Neural crest cell (in vitro differentiated cells): ENCODE measurements at regions not wholly inside any gene's neighbourhood (a gene's known extent, or its start where the extent isn't known, plus 50 kb on each side); places are given as distances from the start of the nearest gene placed in this dataset.

ENCODE experiments used
- DNase-seq: peaks from one replicate; pipeline ENCODE4 v3.0.0; 2021; ENCODE audit warnings: low read depth, mixed read lengths, low spot score
- H3K27ac Mint-ChIP-seq: one replicate; pipeline ENCODE4 v1.8.0; 2021; ENCODE audit warnings: mild to moderate bottlenecking, mixed read lengths; ENCODE audit not compliant: unreplicated experiment
- H3K27me3 Mint-ChIP-seq: 2 replicates; pipeline ENCODE4 v1.8.0; 2021; ENCODE audit warnings: low read depth, mild to moderate bottlenecking, mixed read lengths
- H3K36me3 Mint-ChIP-seq: 2 replicates; pipeline ENCODE4 v1.8.0; 2021; ENCODE audit warnings: low read depth, mild to moderate bottlenecking, mixed read lengths
- H3K4me1 Mint-ChIP-seq: 2 replicates; pipeline ENCODE4 v1.8.0; 2021; ENCODE audit warnings: mixed read lengths
- H3K4me3 Mint-ChIP-seq: one replicate; pipeline ENCODE4 v1.8.0; 2021; ENCODE audit warnings: mild to moderate bottlenecking, mixed read lengths
- H3K9me3 Mint-ChIP-seq: 2 replicates; pipeline ENCODE4 v1.8.0; 2021; ENCODE audit warnings: mixed read lengths
- CTCF ChIP-seq: fragments of 200-600 bp; sonication (generic); conservative IDR thresholded peaks from 2 replicates; pipeline ENCODE4 v1.5.0; 2021; ENCODE audit warnings: antibody characterized with exemption, mild to moderate bottlenecking

- no peak for DNase-seq
- Mint-ChIP-seq H3K4me1 (no peaks in the 10 kb centered on the region), H3K27me3 (peaks cover 7% of the 10 kb centered on the region), H3K4me3 (no peak overlapping the region), H3K27ac (no peak overlapping the region), H3K9me3 (no peaks in the 10 kb centered on the region), H3K36me3 (peaks cover 2% of the 10 kb centered on the region)
- no peak for TF ChIP-seq CTCF
Measured at GRCh38 chr16:80233097-80233835, 307.5 kb upstream of the DYNLRB2 start.

GRCh38 chr16:80231888-80232287 is 308.9 kb upstream of the DYNLRB2 start:
- Mint-ChIP-seq H3K9me3 (peaks cover 1% of the 10 kb centered on the region), H3K27ac (no peak overlapping the region), H3K4me1 (no peaks in the 10 kb centered on the region), H3K27me3 (peaks cover 7% of the 10 kb centered on the region), H3K4me3 (no peak overlapping the region), H3K36me3 (no peaks in the 10 kb centered on the region)
- no peak for TF ChIP-seq CTCF
- DNase-seq: no peak

GRCh38 chr16:80231121-80231520 is 309.7 kb upstream of the DYNLRB2 start:
- no peak for DNase-seq
- peaks cover 7% of the 10 kb centered on the region for H3K9me3 Mint-ChIP-seq
- no peak for TF ChIP-seq CTCF
- no peak overlapping the region for H3K27ac Mint-ChIP-seq
- peaks cover 7% of the 10 kb centered on the region for H3K27me3 Mint-ChIP-seq
- no peaks in the 10 kb centered on the region for H3K36me3 Mint-ChIP-seq
- H3K4me1 Mint-ChIP-seq: no peaks in the 10 kb centered on the region
- no peak overlapping the region for H3K4me3 Mint-ChIP-seq

GRCh38 chr16:80230328-80231120 is 310.3 kb upstream of the DYNLRB2 start:
- DNase-seq: no peak
- H3K27me3 Mint-ChIP-seq: peaks cover 7% of the 10 kb centered on the region
- TF ChIP-seq CTCF: no peak
- no peaks in the 10 kb centered on the region for H3K4me1 Mint-ChIP-seq
- H3K36me3 Mint-ChIP-seq: no peaks in the 10 kb centered on the region
- peaks cover 8% of the 10 kb centered on the region for H3K9me3 Mint-ChIP-seq
- H3K4me3 Mint-ChIP-seq: no peak overlapping the region
- no peak overlapping the region for H3K27ac Mint-ChIP-seq

GRCh38 chr16:80226499-80226898 is 314.3 kb upstream of the DYNLRB2 start:
- Mint-ChIP-seq H3K4me3 (no peak overlapping the region), H3K4me1 (no peaks in the 10 kb centered on the region), H3K27me3 (peaks cover 14% of the 10 kb centered on the region), H3K27ac (no peak overlapping the region), H3K36me3 (no peaks in the 10 kb centered on the region), H3K9me3 (peaks cover 8% of the 10 kb centered on the region)
- no peak for TF ChIP-seq CTCF
- no peak for DNase-seq
